ENCODE measurements at regions not wholly inside any gene's neighbourhood (a gene's known extent, or its start where the extent isn't known, plus 50 kb on each side); places are given as distances from the start of the nearest gene placed in this dataset.

DNA sequence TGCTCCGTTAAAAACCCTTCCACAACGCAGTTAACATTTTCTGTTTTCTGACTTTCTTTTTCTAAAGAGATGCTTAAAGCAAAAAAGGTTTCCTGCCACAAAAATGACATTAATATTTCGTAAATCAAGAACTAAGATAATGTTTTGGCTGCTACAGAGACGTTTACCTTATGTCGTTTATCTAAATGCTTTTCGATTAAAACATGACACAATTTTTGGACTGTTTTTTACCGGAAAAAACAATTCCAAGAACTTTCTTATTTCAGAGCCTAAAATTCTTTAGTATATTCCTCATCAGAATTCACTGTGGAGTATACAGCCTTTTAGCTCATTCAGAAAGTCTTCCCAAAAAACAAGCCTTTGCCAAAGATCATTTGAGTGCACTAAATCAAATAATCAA lies 278.0 kb upstream of the TCF4 start:
- no peak for DNase-seq

DNA sequence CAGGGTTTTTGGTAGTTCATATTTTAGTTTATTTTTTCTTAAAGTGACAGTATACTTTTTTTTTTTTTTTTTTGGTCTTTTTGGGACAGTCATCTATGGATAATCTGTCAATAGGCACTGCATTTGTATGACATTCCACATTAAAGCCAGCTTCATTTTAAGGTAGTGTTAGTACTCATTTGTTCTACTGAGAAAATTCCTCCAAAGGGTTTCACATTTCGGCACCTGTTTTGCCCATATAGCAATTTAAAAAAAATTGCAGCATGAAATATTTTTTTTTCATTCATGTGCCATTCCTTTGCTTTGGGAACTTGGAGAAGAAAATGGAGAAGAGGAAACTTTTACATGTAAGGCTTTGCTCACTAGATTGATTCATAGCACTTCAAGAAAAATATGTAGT lies 276.3 kb upstream of the TCF4 start:
- DNase-seq = no peak

DNA sequence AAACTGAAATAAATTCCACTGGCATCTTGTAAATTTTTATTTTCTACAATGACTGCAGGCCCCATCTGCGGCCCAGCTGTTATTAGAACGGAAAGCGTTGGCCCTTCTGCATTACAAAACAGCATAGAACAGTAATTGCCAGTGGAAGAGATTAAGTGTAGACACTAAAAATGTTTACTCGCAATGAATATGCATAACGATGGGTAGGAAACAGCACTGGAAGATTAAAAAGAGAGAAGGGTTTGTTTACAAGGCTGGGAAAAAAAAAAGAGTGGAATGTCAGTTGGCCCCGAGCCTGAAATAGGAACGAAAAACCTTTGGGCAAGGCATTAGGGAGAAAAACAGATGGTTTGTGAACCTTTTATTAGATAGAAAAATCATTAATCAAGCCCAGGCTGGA lies 275.9 kb upstream of the TCF4 start:
- DNase-seq = no peak

DNA sequence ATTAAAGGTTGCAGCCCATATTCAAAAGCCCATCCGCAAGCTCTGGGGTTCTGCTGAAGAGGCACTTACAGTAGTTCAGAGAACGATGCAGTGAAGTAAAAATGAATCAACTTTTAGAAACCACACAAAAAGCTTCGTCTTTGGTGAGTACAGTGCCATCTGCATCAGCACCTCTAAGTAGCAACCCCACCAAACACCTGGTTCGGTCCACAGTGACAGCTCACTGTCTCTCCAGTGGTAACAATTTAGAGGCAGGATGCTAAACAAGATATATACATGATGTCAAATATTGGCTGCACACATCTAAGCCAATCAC lies 275.4 kb upstream of the TCF4 start:
- no peak for DNase-seq

GRCh38 chr18:55862693-55863390 lies 274.9 kb upstream of the TCF4 start:
- no peak for DNase-seq

- no peak for DNase-seq
These were observed 273.3 kb upstream of the TCF4 start for GRCh38 chr18:55861266-55861665.

GRCh38 chr18:55858661-55859515 lies 270.9 kb upstream of the TCF4 start:
- no peak for DNase-seq

- DNase-seq = no peak
These were observed 270.0 kb upstream of the TCF4 start for GRCh38 chr18:55857956-55858355.

DNA sequence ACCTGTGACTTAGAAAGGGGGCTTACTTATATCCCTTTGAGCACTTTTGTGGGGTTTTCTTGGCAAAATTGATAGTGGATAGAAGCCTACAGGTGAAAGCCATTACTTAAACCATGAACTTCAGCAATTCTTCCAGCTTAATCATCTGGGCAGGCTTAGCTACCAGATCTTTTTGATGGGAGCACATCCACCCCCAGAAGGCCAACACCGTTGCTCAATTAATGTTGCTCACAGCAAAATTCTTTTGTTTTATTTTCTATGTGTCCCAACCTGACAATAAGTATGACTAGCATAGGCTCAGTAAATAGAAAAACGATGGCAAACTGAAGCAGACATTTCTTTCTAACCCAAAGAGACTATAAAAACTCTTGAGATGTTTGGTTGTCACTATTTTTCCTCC lies 269.4 kb upstream of the TCF4 start:
- DNase-seq = no peak

DNA sequence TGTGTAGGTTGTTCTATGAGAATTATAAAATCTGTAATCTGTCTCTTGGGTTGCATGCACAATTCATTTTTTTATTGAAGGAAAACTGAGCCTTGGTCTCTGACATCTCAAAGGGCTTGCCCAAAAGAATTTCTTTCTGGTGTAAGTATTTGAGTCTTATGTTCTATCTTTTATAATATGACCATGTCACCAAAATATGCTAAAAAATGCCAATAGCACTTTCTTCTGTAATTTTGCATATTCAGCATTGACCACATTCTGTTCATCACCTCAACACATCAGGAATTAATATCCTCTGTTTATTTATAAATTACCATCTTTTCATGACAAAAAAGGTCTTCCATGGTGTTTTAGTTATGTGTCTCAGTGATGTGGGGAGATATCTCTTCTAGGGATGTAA lies 268.7 kb upstream of the TCF4 start:
- DNase-seq = no peak

- DNase-seq = no peak
These were observed 268.2 kb upstream of the TCF4 start for GRCh38 chr18:55856229-55856628.

GRCh38 chr18:55853268-55853667 lies 265.3 kb upstream of the TCF4 start:
- DNase-seq = no peak

DNA sequence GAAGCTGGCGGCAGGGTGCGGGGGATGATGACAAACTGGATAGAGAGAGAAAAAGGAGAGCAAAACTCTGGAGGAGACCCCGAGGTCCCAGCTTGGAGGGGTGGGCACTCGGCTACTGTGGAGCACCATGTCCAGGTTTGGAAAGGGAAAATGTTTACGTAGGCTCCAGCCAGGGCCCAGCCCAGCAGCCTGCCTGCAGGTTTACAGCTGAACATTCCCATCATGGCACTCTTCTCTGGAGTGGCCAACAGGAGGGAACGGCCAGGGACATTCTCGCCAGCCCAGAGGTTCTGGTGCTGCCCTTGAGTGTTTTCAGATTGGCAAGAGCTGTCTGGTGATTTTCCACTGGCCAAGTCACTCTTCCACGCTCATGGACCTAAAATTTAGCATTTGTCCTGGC lies 262.9 kb upstream of the TCF4 start:
- no peak for DNase-seq

DNA sequence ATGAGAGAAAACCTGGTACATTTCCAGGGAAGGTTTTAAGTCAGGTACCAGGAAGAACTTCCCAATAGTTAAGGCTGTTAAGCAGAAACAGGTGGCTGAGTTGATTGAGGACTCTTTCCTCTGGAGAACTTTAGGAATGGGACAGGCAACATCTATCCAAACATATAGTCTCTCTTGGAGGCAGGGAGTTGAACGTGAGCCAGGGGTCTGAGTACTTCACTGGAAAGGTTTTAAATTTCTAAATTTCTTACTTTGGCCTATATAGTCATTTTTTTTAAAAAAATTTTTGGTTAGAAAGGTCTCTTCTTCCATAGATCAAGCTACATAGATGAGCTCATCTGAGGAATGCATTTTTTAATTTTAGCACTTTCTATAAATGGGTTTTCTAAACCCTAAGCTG lies 261.4 kb upstream of the TCF4 start:
- no peak for DNase-seq

- DNase-seq = no peak
These were observed 260.0 kb upstream of the TCF4 start for GRCh38 chr18:55847960-55848359.

DNA sequence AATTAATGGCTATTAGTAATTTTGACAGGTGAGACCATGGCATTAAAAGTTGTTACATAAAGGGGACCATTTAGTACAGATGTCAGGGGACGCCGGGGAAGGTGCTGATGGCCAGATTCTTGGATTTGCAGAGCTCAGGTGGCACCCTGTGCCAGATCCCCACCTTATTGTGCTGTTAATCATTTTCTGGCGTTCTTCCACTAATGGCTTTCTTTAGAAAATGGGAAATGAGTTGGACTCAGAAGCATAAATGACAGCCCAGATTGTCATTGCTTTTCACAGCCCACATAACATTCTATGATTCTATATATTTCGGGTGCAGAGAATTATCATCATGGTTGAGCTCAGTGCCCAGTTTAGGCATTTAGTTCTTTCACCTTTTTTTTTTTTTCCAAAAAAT lies 257.2 kb upstream of the TCF4 start:
- DNase-seq = no peak

DNA sequence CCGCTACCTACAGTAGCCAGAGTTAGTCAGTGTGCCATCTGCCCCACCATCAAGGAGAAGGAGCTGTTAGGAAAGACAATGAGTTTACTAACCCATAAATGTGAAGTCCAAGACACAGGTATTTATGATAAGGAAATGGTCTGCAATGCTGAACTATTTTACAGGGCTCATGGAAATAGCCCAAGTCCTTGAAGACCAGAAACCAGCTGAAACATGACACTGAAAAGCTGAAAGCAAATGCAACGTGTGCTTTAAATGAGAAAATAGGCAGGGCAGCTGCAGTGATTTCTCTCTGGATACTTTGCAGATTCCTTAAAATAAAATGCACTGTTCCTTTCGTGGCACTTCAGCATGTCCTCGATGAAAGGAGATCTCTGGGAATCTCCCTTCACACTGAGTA lies 256.4 kb upstream of the TCF4 start:
- no peak for DNase-seq

GRCh38 chr18:55841314-55841713 lies 253.3 kb upstream of the TCF4 start:
- no peak for DNase-seq

GRCh38 chr18:55840601-55841170 lies 252.7 kb upstream of the TCF4 start:
- DNase-seq = no peak

DNA sequence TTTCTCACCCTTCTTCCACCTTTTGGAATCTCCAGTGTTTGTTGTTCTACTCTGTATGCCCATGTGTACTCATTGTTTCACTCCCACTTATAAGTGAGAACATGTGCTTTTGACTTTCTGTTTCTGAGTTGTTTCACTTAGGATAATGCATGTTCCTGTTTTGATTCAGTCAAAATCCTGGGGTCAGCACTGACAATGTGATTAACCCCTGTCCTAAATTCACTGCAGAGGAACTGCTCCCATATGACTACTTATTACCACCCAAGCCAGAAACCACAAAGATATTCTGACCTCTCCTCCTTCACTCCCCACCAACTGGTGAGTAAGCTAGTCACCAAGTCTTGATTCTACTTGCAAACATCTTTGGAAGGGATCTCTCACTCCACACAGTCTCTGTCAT lies 251.4 kb upstream of the TCF4 start:
- DNase-seq = no peak

DNA sequence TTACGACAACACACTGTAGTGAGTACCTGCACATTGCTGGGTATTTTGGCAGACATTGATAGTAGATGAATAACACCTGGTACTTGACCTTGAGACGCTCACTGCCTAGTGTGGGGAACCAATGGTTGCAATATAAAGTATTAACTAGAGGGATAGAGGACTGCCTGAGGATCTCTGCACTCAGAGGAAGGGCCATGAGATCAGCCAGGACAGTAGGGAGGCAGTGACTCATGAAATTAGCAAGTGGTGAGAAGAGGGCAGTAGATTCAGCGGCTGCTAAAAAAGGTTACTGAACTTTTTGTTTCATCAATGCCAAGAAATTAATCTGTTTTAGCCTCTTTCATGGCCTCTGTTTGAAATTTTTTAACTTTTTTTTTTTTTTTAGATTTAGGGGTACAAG lies 250.8 kb upstream of the TCF4 start:
- DNase-seq = no peak

GRCh38 chr18:55838319-55838718 lies 250.3 kb upstream of the TCF4 start:
- no peak for DNase-seq

DNA sequence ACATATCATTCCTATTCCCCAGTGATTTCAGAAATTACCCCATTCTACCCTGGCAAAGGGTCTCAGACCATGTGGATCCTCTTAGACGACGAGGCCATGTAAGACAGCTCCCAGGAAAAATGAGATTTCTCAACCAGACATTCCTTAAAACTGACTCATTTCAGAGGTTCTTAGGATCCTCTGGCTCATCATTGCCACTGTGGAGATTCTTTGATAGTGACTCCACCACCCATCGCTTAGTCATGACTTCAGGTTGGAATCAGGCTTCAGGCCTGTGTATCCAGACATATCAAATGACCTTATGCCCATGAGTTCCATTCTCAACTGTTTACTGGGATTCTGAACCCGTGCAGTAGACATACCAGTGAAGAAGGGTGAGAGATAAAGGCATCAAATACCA lies 245.6 kb upstream of the TCF4 start:
- no peak for DNase-seq

- DNase-seq = no peak
These were observed 242.6 kb upstream of the TCF4 start for GRCh38 chr18:55830544-55830943.

- DNase-seq = no peak
These were observed 233.2 kb upstream of the TCF4 start for GRCh38 chr18:55821219-55821618.
